T47D (cell line): ENCODE measurements at regions not wholly inside any gene's neighbourhood (a gene's known extent, or its start where the extent isn't known, plus 50 kb on each side); places are given as distances from the start of the nearest gene placed in this dataset.

Experiments
- DNase-seq, 2 experiments: peaks; one replicate each; pipeline versions ENCODE4 v3.0.0 to v3.0.0-alpha.2; 2011 to 2012; ENCODE audit warnings: low read depth in 1 of 2, low spot score in 1 of 2
- JUND ChIP-seq: IDR thresholded peaks from 2 replicates; pipeline ENCODE4 v1.6.1; 2012; ENCODE audit warnings: low read depth
- in situ Hi-C: cut with HindIII; loops from 2 replicates; pipeline ENCODE4 v1.10.0; 2016; ENCODE audit warnings: low sequenced_read_pairs, low pct_unique_long_range_greater_than_20kb

- DNase-seq, result no peak
- TF ChIP-seq JUND, result no peak
- in situ Hi-C loops, result no loop called here
Measured at GRCh38 chr7:45459476-45459875, 114.7 kb upstream of the ADCY1 start.

- TF ChIP-seq JUND, result no peak
- in situ Hi-C loops, result no loop called here
- DNase-seq, result no peak
Measured at GRCh38 chr7:45460379-45460778, 113.8 kb upstream of the ADCY1 start.

GRCh38 chr7:45461026-45461425, 113.1 kb upstream of the ADCY1 start:
- in situ Hi-C loops, result no loop called here
- no peak for DNase-seq
- no peak for TF ChIP-seq JUND

GRCh38 chr7:45469103-45469502, 105.1 kb upstream of the ADCY1 start:
- no peak for TF ChIP-seq JUND
- DNase-seq, result no peak
- in situ Hi-C loops, result no loop called here

GRCh38 chr7:45470031-45470430, 104.1 kb upstream of the ADCY1 start:
- in situ Hi-C loops, result no loop called here
- DNase-seq, result no peak
- TF ChIP-seq JUND, result no peak

- in situ Hi-C loops, result no loop called here
- DNase-seq, result no peak
- no peak for TF ChIP-seq JUND
Measured at GRCh38 chr7:45479781-45480180, 94.4 kb upstream of the ADCY1 start.

- DNase-seq, result no peak
- no peak for TF ChIP-seq JUND
- in situ Hi-C loops, result no loop called here
Measured at GRCh38 chr7:45482451-45482850, 91.7 kb upstream of the ADCY1 start.

GRCh38 chr7:45484094-45484493, 90.1 kb upstream of the ADCY1 start:
- no peak for TF ChIP-seq JUND
- in situ Hi-C loops, result no loop called here
- DNase-seq, result no peak

GRCh38 chr7:45486575-45486974, 87.6 kb upstream of the ADCY1 start:
- TF ChIP-seq JUND, result no peak
- in situ Hi-C loops, result no loop called here
- no peak for DNase-seq

GRCh38 chr7:45494885-45495284, 79.3 kb upstream of the ADCY1 start:
- DNase-seq, result no peak
- no peak for TF ChIP-seq JUND
- in situ Hi-C loops, result no loop called here

- TF ChIP-seq JUND, result no peak
- DNase-seq, result no peak
- in situ Hi-C loops, result no loop called here
Measured at GRCh38 chr7:45495618-45496017, 78.5 kb upstream of the ADCY1 start.

GRCh38 chr7:45500257-45500656, 73.9 kb upstream of the ADCY1 start:
- in situ Hi-C loops, result no loop called here
- DNase-seq, result no peak
- TF ChIP-seq JUND, result no peak

GRCh38 chr7:45501791-45502190, 72.4 kb upstream of the ADCY1 start:
- no peak for DNase-seq
- no peak for TF ChIP-seq JUND

GRCh38 chr7:45506059-45506458, 68.1 kb upstream of the ADCY1 start:
- DNase-seq, result no peak
- TF ChIP-seq JUND, result no peak
- in situ Hi-C loops, result no loop called here

More at GRCh38 chr7:45501791-45502190, 72.4 kb upstream of the ADCY1 start:
- in situ Hi-C loops, result no loop called here
